ENCODE measurements at regions not wholly inside any gene's neighbourhood (a gene's known extent, or its start where the extent isn't known, plus 50 kb on each side); places are given as distances from the start of the nearest gene placed in this dataset.
A peak's percentile ranks its signal among the peaks of the same experiment; 100 is the strongest.
"Not testable (repeated sequence)": the region's sequence is repeated elsewhere in the genome, so short reads cannot be mapped to it uniquely, and the experiment has no call there.

GRCh38 chr14:106115401-106115800 is 589.0 kb downstream of the TMEM121 start:
- DNase-seq (ENCODE audit: low read depth, low spot score) = no peak

- DNase-seq (ENCODE audit: low read depth, low spot score) = not testable (repeated sequence)
Measured at GRCh38 chr14:106116339-106116930, 590.1 kb downstream of the TMEM121 start.

- DNase-seq (ENCODE audit: low read depth, low spot score) = no peak
Measured at GRCh38 chr14:106120101-106120500, 593.7 kb downstream of the TMEM121 start.

- no peak for DNase-seq (ENCODE audit: low read depth, low spot score)
Measured at GRCh38 chr14:106129274-106129673, 602.9 kb downstream of the TMEM121 start.

DNA sequence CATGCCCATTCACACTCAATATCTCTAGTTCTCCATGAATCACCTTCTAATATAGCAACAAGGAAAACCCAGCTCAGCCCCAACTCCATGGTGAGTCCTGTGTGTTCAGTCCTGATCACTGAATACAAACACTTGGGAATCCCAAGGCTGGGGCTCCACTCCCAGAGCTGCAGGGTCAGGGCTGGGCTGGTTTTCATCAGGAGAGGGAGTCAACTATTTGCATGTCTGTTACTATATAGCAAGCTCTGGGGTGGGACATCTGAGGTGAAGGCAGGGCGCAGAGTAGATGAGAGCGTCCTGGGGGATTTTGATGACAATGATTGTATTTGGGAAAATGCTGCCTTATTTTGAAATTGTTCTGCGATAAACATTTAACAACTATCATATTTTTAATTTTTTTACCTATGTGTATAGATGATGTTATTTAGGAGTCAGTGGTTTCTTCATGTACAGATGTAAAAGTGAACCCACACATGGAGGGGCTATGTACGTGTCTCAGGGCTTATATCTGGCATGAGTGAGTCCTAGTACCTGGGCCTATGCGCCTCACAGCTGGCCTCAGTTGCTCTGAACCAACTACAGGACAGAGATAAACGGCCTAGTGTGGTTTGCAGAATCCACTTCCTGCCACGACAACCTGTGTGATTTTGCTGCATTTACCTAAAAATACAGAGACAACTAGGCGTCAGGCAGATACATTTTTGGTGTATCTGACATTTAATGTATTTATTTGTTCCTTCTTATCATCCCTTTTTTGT is 603.7 kb downstream of the TMEM121 start:
- DNase-seq (ENCODE audit: low read depth, low spot score) = not testable (repeated sequence)

- not testable (repeated sequence) for DNase-seq (ENCODE audit: low read depth, low spot score)
Measured at GRCh38 chr14:106133126-106133525, 606.7 kb downstream of the TMEM121 start.

DNA sequence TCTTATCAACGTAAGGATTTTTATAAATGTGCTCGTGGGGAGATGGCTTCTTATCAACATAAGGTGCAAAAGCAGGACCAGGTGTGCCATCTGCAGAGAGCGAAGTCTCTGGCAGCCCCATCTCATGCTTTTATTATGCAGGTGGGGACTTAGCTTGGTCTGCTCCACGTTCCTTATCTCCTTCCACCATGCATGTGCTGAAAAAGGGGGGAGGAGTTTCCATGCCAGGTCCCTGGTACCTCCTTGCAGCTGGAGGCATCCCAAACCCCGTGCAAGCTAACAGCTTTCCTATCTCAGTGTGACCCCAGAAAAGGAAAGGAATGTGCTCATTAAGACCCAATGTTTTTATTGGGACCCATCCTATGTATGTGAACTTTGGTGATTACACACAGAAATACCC is 608.5 kb downstream of the TMEM121 start:
- no peak for DNase-seq (ENCODE audit: low read depth, low spot score)

DNA sequence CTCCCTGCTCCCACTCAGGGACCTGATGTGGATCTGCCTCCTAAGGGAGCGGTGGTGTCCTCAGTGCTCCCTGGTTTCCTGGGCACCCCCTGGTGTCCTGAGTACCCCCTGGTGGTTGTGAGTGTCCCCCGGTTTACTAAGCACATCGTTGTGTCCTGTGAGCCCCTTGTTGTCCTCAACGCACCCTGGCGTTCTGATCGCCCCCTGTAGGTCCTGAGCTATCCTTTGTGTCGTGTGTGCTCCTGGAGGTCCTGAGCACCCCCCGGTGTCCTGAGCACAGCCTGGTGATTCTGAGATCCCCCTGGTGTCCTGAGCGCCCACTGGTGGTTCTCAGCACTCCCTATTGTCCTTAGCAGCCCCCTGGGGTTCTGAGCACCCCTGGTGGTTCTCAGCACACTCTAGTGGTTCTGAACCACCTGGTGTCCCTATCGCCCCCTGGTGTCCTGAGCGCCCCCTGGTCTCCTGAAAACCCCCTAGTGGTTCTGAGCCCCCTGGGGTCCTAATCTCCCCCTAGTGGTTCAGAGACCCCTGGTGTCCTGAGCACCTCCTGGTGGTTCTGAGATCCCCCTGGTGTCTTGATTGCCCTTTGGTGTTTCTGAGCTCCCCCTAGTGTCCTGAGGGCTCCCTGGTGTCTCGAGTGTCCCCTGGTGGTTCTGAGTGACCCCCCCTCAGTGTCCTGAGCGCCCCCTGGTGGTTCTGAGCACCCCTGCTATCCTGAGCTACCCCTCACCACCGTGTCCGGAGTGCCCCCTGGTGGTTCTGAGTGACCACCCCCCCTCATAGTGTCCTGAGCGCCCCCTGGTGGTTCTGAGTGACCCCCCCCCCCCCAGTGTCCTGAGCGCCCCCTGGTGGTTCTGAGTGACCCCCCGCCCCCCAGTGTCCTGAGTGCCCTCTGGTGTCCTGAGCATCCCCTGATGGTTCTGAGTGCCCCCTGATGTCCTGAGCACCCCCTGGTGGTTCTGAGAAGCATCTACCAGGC is 615.1 kb downstream of the TMEM121 start:
- DNase-seq (ENCODE audit: low read depth, low spot score) = no peak

DNA sequence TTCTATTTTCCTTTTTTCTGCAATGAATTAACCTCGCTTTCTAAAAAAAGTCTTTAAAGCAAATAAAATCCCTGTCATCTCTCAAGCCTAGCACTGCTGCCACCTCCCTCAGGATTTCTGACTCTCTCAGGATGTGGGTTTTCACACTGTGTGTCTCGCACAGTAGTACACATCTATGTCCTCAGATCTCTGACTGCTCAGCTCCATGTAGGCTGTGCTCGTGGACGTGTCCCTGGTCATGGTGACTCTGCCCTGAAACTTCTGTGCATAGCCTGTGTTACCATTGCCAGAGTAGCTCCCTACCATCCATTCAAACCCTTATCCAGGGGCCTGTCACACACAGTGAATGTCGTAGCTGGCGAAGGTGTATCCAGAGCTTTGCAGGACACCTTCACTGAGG is 619.3 kb downstream of the TMEM121 start:
- DNase-seq (ENCODE audit: low read depth, low spot score) = not testable (repeated sequence)

DNA sequence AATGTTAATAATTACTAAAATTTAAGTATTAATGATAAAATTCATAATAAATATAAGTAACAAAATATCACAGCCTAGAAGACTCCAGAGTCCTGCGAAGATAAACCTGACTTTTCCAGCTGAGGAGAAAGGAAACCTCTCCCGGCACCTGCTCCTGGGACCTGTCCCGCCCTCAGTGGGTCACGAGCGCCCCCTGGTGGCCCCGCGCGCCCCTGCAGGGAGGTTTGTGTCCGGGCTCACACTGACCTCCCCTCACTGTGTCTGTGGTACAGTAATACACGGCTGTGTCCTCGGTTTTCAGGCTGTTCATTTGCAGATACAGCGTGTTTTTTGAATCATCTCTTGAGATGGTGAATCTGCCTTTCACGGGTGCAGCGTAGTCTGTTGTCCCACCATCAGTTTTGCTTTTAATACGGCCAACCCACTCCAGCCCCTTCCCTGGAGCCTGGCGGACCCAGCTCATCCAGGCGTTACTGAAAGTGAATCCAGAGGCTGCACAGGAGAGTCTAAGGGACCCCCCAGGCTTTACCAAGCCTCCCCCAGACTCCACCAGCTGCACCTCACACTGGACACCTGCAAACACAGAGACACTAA is 627.1 kb downstream of the TMEM121 start:
- peak; percentile 3 for DNase-seq (ENCODE audit: low read depth, low spot score)

DNA sequence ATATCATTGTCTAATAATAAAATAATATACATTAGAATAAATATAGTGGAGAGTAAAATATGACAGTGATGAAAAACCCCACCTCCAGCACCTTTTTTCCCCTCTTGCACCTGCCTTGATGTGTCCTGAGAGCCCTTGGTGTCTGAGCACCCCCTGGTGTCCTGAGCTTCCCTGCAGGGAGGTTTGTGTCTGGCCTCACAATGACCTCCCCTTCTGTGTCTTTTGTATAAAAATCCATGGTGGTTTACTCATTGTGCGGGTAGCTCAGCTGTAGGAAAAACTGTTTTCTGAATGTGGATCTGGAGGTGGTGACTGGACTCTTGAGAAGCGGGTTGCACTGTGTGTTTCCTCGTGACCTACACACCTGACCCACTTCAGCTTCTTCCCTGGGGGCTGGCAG is 636.9 kb downstream of the TMEM121 start:
- DNase-seq (ENCODE audit: low read depth, low spot score) = no peak

DNA sequence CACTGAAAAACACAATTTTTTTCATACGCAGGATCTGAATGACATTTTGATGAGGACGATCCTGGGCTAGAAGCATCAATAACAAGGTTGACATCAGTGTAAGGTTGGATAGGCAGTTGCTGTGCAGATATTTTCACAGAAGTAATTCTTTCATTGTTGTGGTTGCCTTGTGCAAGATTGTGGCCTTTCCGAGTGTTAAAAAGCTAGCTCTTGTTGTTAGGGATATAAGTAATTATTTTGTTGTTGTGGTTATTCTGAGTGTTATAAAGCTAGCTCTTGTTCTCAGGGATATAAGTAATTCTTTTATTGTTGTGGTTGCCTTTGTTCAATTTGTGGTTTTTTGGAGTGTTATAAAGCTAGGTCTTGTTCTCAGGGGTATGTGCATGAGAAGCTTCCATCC is 637.4 kb downstream of the TMEM121 start:
- not testable (repeated sequence) for DNase-seq (ENCODE audit: low read depth, low spot score)

- no peak for DNase-seq (ENCODE audit: low read depth, low spot score)
Measured at GRCh38 chr14:106166232-106166631, 639.8 kb downstream of the TMEM121 start.

DNA sequence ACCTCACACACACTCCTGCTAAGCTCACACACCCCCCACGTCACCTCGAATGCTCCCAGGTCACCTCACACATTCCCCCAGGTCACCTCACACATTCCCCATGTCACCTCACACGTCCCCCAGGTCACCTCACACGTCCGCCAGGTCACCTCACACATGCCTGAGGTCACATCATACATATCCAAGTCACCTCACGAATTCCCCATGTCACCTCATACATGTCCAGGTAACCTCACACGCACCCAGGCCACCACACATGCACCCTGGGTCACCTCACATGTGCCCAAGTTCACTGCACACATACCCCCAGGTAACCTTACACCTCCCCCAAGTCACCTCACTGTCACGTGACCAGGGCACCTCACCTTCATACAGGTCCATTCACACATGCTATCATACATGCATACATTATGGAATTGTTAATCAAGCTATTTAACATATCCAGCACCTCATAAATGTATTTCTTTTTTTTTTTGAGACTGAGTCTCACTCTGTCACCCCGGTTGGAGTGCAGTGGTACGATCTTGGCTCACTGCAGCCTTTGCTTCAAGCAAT is 640.3 kb downstream of the TMEM121 start:
- no peak for DNase-seq (ENCODE audit: low read depth, low spot score)

GRCh38 chr14:106170163-106170658 is 643.8 kb downstream of the TMEM121 start:
- not testable (repeated sequence) for DNase-seq (ENCODE audit: low read depth, low spot score)

DNA sequence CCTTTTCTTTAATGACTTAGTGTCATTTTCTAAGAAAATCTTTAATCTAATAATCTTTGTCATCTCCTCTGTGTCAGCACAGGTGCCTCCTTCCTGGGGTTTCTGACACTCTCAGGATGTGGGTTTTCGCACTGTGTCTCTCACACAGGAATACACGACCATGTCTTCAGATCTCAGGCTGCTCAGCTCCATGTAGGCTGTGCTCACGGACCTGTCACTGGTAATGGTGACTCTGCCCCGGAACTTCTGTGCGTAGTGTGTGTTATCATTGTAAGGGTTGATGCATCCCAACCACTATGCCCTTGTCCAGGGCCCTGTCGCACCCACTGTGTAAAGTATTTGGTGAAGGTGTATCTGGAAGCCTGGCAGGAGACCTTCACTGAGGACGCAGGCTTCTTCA is 647.8 kb downstream of the TMEM121 start:
- DNase-seq (ENCODE audit: low read depth, low spot score) = no peak

GRCh38 chr14:106177266-106178246 is 651.2 kb downstream of the TMEM121 start:
- not testable (repeated sequence) for DNase-seq (ENCODE audit: low read depth, low spot score)

- no peak for DNase-seq (ENCODE audit: low read depth, low spot score)
Measured at GRCh38 chr14:106179761-106180160, 653.4 kb downstream of the TMEM121 start.

DNA sequence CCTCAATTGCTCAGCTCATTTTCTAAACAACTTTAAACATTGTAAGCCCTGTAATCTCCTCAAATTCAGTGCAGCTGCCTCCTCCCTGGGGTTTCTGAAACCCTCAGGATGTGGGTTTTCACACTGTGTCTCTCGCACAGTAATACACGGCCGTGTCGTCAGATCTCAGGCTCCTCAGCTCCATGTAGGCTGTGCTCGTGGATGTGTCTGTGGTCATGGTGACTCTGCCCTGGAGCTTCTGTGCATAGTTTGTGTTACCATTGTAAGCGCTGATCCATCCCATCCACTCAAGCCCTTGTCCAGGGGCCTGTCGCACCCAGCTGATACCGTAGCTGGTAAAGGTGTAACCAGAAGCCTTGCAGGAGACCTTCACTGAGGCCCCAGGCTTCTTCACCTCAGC is 658.4 kb downstream of the TMEM121 start:
- DNase-seq (ENCODE audit: low read depth, low spot score) = not testable (repeated sequence)

Data from astrocyte of the hippocampus (primary cell).